GM12878 (cell line): ENCODE measurements at regions not wholly inside any gene's neighbourhood (a gene's known extent, or its start where the extent isn't known, plus 50 kb on each side); places are given as distances from the start of the nearest gene placed in this dataset.

Experiments
- CHD4 ChIP-seq: fragments of 200-600 bp; sonication (generic); IDR thresholded peaks from 2 replicates; pipeline ENCODE4 v1.6.1; 2016; ENCODE audit warnings: mild to moderate bottlenecking
- KAT2A ChIP-seq: conservative IDR thresholded peaks from 2 replicates; pipeline ENCODE4 v1.6.1; 2011; ENCODE audit warnings: low read depth, low read length; ENCODE audit not compliant: control insufficient read depth
- KDM1A ChIP-seq: fragments of 200-600 bp; sonication (generic); IDR thresholded peaks from 2 replicates; pipeline ENCODE4 v1.6.1; 2016; ENCODE audit warnings: borderline replicate concordance
- LARP7 ChIP-seq: fragments of 450-650 bp; IDR thresholded peaks from 2 replicates; pipeline ENCODE4 v1.6.1; 2017; ENCODE audit warnings: mild to moderate bottlenecking
- POLR2A ChIP-seq: IDR thresholded peaks from 2 replicates; pipeline ENCODE4 v1.6.1; 2011; ENCODE audit warnings: low read depth, mild to moderate bottlenecking, low read length
- RBBP5 ChIP-seq: fragments of 200-600 bp; sonication (generic); conservative IDR thresholded peaks from 2 replicates; pipeline ENCODE4 v1.6.1; 2016
- REST ChIP-seq: IDR thresholded peaks from 2 replicates; pipeline ENCODE4 v1.6.1; 2012; ENCODE audit warnings: mild to moderate bottlenecking, low read depth, low read length
- SPI1 ChIP-seq: IDR thresholded peaks from 2 replicates; pipeline ENCODE4 v1.6.1; 2011; ENCODE audit warnings: low read depth, mild to moderate bottlenecking, low read length, moderate library complexity, borderline replicate concordance; ENCODE audit not compliant: insufficient read depth
- ZZZ3 ChIP-seq: IDR thresholded peaks from 2 replicates; pipeline ENCODE4 v1.6.1; 2011; ENCODE audit warnings: low read depth; ENCODE audit not compliant: control insufficient read depth, insufficient read length

GRCh38 chr7:112986256-112987031, 100.2 kb downstream of the GPR85 start:
- TF ChIP-seq ZZZ3 (no peak), POLR2A (no peak), RBBP5 (no peak), KAT2A (no peak), SPI1 (no peak), LARP7 (no peak), CHD4 (no peak), KDM1A (no peak), REST (no peak)
